ENCODE measurements at regions not wholly inside any gene's neighbourhood (a gene's known extent, or its start where the extent isn't known, plus 50 kb on each side); places are given as distances from the start of the nearest gene placed in this dataset.

- Mint-ChIP-seq H3K9me3 (ENCODE audit: unreplicated experiment) (peaks cover 14% of the 10 kb centered on the region), H3K4me1 (ENCODE audit: insufficient read depth, unreplicated experiment) (no peaks in the 10 kb centered on the region), H3K27me3 (ENCODE audit: insufficient read depth, unreplicated experiment) (no peaks in the 10 kb centered on the region), H3K27ac (ENCODE audit: low read depth, unreplicated experiment) (no peak overlapping the region), H3K36me3 (ENCODE audit: insufficient read depth, unreplicated experiment) (no peaks in the 10 kb centered on the region), H3K4me3 (ENCODE audit: unreplicated experiment) (no peak overlapping the region)
- DNase-seq (ENCODE audit: unreplicated experiment), result no peak
- ChIA-PET POLR2A (no interaction called here), CTCF (interaction anchor here (1.6 kb wide), 1 partner anchor 10 kb away, joined by 5 read pairs; no protein-coding TSS in a partner anchor)
- intact Hi-C loops (cut with micrococcal nuclease), result no loop called here
- BruUV-seq (replicated peaks), result no TSS peak
- TF ChIP-seq CTCF (IDR thresholded peaks at IDR 0.05; ENCODE audit: unreplicated experiment), result no peak
Observed at GRCh38 chr6:129967427-129967826, 51.0 kb upstream of the L3MBTL3 start.

- Mint-ChIP-seq H3K27me3 (ENCODE audit: insufficient read depth, unreplicated experiment) (no peaks in the 10 kb centered on the region), H3K27ac (ENCODE audit: low read depth, unreplicated experiment) (no peak overlapping the region), H3K4me1 (ENCODE audit: insufficient read depth, unreplicated experiment) (no peaks in the 10 kb centered on the region), H3K4me3 (ENCODE audit: unreplicated experiment) (no peak overlapping the region), H3K9me3 (ENCODE audit: unreplicated experiment) (peaks cover 14% of the 10 kb centered on the region), H3K36me3 (ENCODE audit: insufficient read depth, unreplicated experiment) (no peaks in the 10 kb centered on the region)
- intact Hi-C loops (cut with micrococcal nuclease), result no loop called here
- BruUV-seq (replicated peaks), result no TSS peak
- ChIA-PET POLR2A (no interaction called here), CTCF (interaction anchor here (1.6 kb wide), 1 partner anchor 9 kb away, joined by 5 read pairs; no protein-coding TSS in a partner anchor)
- no peak for TF ChIP-seq CTCF (IDR thresholded peaks at IDR 0.05; ENCODE audit: unreplicated experiment)
- no peak for DNase-seq (ENCODE audit: unreplicated experiment)
Observed at GRCh38 chr6:129966125-129966524, 52.3 kb upstream of the L3MBTL3 start.

- DNase-seq (ENCODE audit: unreplicated experiment), result no peak
- H3K4me3 Mint-ChIP-seq (ENCODE audit: unreplicated experiment), result no peak overlapping the region
- no peaks in the 10 kb centered on the region for H3K36me3 Mint-ChIP-seq (ENCODE audit: insufficient read depth, unreplicated experiment)
- POLR2A ChIA-PET, result no interaction called here
- H3K27me3 Mint-ChIP-seq (ENCODE audit: insufficient read depth, unreplicated experiment), result no peaks in the 10 kb centered on the region
- CTCF ChIA-PET, result no interaction called here
- H3K4me1 Mint-ChIP-seq (ENCODE audit: insufficient read depth, unreplicated experiment), result no peaks in the 10 kb centered on the region
- BruUV-seq (replicated peaks), result no TSS peak
- TF ChIP-seq CTCF (IDR thresholded peaks at IDR 0.05; ENCODE audit: unreplicated experiment), result no peak
- no peak overlapping the region for H3K27ac Mint-ChIP-seq (ENCODE audit: low read depth, unreplicated experiment)
- intact Hi-C loops (cut with micrococcal nuclease), result no loop called here
- peaks cover 14% of the 10 kb centered on the region for H3K9me3 Mint-ChIP-seq (ENCODE audit: unreplicated experiment)
Observed at GRCh38 chr6:129965096-129965495, 53.3 kb upstream of the L3MBTL3 start.

GRCh38 chr6:129959358-129959930 lies 58.9 kb upstream of the L3MBTL3 start:
- H3K4me1 Mint-ChIP-seq (ENCODE audit: insufficient read depth, unreplicated experiment), result peaks cover 7% of the 10 kb centered on the region
- CTCF ChIA-PET, result interaction anchor here (0.6 to 1.0 kb wide), 2 partner anchors 23 to 24 kb away, joined by 3 to 4 read pairs; no protein-coding TSS in a partner anchor
- no peak for DNase-seq (ENCODE audit: unreplicated experiment)
- no peaks in the 10 kb centered on the region for H3K36me3 Mint-ChIP-seq (ENCODE audit: insufficient read depth, unreplicated experiment)
- POLR2A ChIA-PET, result no interaction called here
- H3K9me3 Mint-ChIP-seq (ENCODE audit: unreplicated experiment), result peaks cover 9% of the 10 kb centered on the region
- no peak for TF ChIP-seq CTCF (IDR thresholded peaks at IDR 0.05; ENCODE audit: unreplicated experiment)
- no peak overlapping the region for H3K4me3 Mint-ChIP-seq (ENCODE audit: unreplicated experiment)
- BruUV-seq (replicated peaks), result no TSS peak
- no peak overlapping the region for H3K27ac Mint-ChIP-seq (ENCODE audit: low read depth, unreplicated experiment)
- intact Hi-C loops (cut with micrococcal nuclease), result no loop called here
- no peaks in the 10 kb centered on the region for H3K27me3 Mint-ChIP-seq (ENCODE audit: insufficient read depth, unreplicated experiment)
